GM19043 (cell line): ENCODE measurements at regions not wholly inside any gene's neighbourhood (a gene's known extent, or its start where the extent isn't known, plus 50 kb on each side); places are given as distances from the start of the nearest gene placed in this dataset.

Experiments used
- ATAC-seq: cut with Tn5 transposase; IDR thresholded peaks from one replicate; pipeline ENCODE4 v1.9.1; 2021; ENCODE audit warnings: low read depth; ENCODE audit not compliant: unreplicated experiment

GRCh38 chrY:7467796-7468520 lies 556.4 kb upstream of the AMELY start:
- ATAC-seq = no peak

- ATAC-seq = no peak
Observed at GRCh38 chrY:7465185-7465621, 553.7 kb upstream of the AMELY start.

- no peak for ATAC-seq
Observed at GRCh38 chrY:7464742-7465141, 553.2 kb upstream of the AMELY start.

GRCh38 chrY:7463711-7464110 lies 552.2 kb upstream of the AMELY start:
- ATAC-seq = no peak

- ATAC-seq = no peak
Observed at GRCh38 chrY:7463196-7463595, 551.6 kb upstream of the AMELY start.

GRCh38 chrY:7462657-7463056 lies 551.1 kb upstream of the AMELY start:
- no peak for ATAC-seq

GRCh38 chrY:7461873-7462525 lies 550.4 kb upstream of the AMELY start:
- no peak for ATAC-seq

- ATAC-seq = no peak
Observed at GRCh38 chrY:7459802-7460201, 548.2 kb upstream of the AMELY start.

- ATAC-seq = no peak
Observed at GRCh38 chrY:7458301-7459078, 546.9 kb upstream of the AMELY start.

- ATAC-seq = no peak
Observed at GRCh38 chrY:7457286-7458015, 545.9 kb upstream of the AMELY start.

GRCh38 chrY:7455626-7456025 lies 544.1 kb upstream of the AMELY start:
- no peak for ATAC-seq

- ATAC-seq = peak; percentile 99
Observed at GRCh38 chrY:7453336-7453735, 541.8 kb upstream of the AMELY start.

- ATAC-seq = no peak
Observed at GRCh38 chrY:7452246-7452645, 540.7 kb upstream of the AMELY start.

GRCh38 chrY:7449860-7450259 lies 538.3 kb upstream of the AMELY start:
- ATAC-seq = no peak

GRCh38 chrY:7448687-7449086 lies 537.1 kb upstream of the AMELY start:
- no peak for ATAC-seq

GRCh38 chrY:7447881-7448516 lies 536.4 kb upstream of the AMELY start:
- ATAC-seq = no peak

GRCh38 chrY:7444141-7444540 lies 532.6 kb upstream of the AMELY start:
- no peak for ATAC-seq

GRCh38 chrY:7440796-7441530 lies 529.4 kb upstream of the AMELY start:
- ATAC-seq = no peak

GRCh38 chrY:7437086-7437485 lies 525.5 kb upstream of the AMELY start:
- ATAC-seq = no peak
